AG20443 (cell line): ENCODE measurements at regions not wholly inside any gene's neighbourhood (a gene's known extent, or its start where the extent isn't known, plus 50 kb on each side); places are given as distances from the start of the nearest gene placed in this dataset.
A peak's percentile ranks its signal among the peaks of the same experiment; 100 is the strongest.

Source experiments
- DNase-seq: peaks from one replicate; pipeline ENCODE4 v3.0.0; 2012; ENCODE audit warnings: low spot score, mixed read lengths

GRCh38 chr16:66013486-66013885 is 353.0 kb upstream of the CDH5 start:
- no peak for DNase-seq

GRCh38 chr16:66008136-66008535 is 358.4 kb upstream of the CDH5 start:
- DNase-seq, result peak; percentile 14

- DNase-seq, result peak; percentile 73
Observed at GRCh38 chr16:66007717-66008116, 358.8 kb upstream of the CDH5 start.

- no peak for DNase-seq
Observed at GRCh38 chr16:66006485-66006884, 360.0 kb upstream of the CDH5 start.

GRCh38 chr16:66004699-66005098 is 361.8 kb upstream of the CDH5 start:
- no peak for DNase-seq

GRCh38 chr16:66003201-66003600 is 363.3 kb upstream of the CDH5 start:
- peak; percentile 38 for DNase-seq

GRCh38 chr16:66002601-66003000 is 363.9 kb upstream of the CDH5 start:
- DNase-seq, result no peak

GRCh38 chr16:66001432-66001831 is 365.1 kb upstream of the CDH5 start:
- DNase-seq, result no peak

- no peak for DNase-seq
Observed at GRCh38 chr16:65998443-65998842, 368.0 kb upstream of the CDH5 start.

GRCh38 chr16:65994291-65994690 is 372.2 kb upstream of the CDH5 start:
- no peak for DNase-seq

GRCh38 chr16:65991149-65991701 is 375.3 kb upstream of the CDH5 start:
- no peak for DNase-seq

- no peak for DNase-seq
Observed at GRCh38 chr16:65989861-65990604, 376.5 kb upstream of the CDH5 start.

- no peak for DNase-seq
Observed at GRCh38 chr16:65988024-65988595, 378.4 kb upstream of the CDH5 start.

GRCh38 chr16:65984296-65984695 is 382.2 kb upstream of the CDH5 start:
- no peak for DNase-seq

- DNase-seq, result no peak
Observed at GRCh38 chr16:65981057-65981456, 385.4 kb upstream of the CDH5 start.

- peak; percentile 38 for DNase-seq
Observed at GRCh38 chr16:65975049-65975708, 391.3 kb upstream of the CDH5 start.

- DNase-seq, result no peak
Observed at GRCh38 chr16:65967376-65967775, 399.1 kb upstream of the CDH5 start.

- DNase-seq, result no peak
Observed at GRCh38 chr16:65965628-65966027, 400.9 kb upstream of the CDH5 start.

GRCh38 chr16:65964752-65965151 is 401.7 kb upstream of the CDH5 start:
- DNase-seq, result no peak

GRCh38 chr16:65961476-65962143 is 404.9 kb upstream of the CDH5 start:
- no peak for DNase-seq

GRCh38 chr16:65959983-65960382 is 406.5 kb upstream of the CDH5 start:
- no peak for DNase-seq

- no peak for DNase-seq
Observed at GRCh38 chr16:65958086-65958485, 408.4 kb upstream of the CDH5 start.

GRCh38 chr16:65956100-65956499 is 410.4 kb upstream of the CDH5 start:
- DNase-seq, result no peak
